HG03558 (cell line): ENCODE measurements at regions not wholly inside any gene's neighbourhood (a gene's known extent, or its start where the extent isn't known, plus 50 kb on each side); places are given as distances from the start of the nearest gene placed in this dataset.

Source experiments
- ATAC-seq: cut with Tn5 transposase; IDR thresholded peaks from one replicate; pipeline ENCODE4 v1.9.1; 2021; ENCODE audit warnings: moderate number of reproducible peaks; ENCODE audit not compliant: unreplicated experiment; ENCODE audit errors: extremely low read depth

- ATAC-seq: no peak
Measured at GRCh38 chr4:104163820-104164219, 330.9 kb downstream of the CXXC4 start.

GRCh38 chr4:104146048-104146447 is 348.6 kb downstream of the CXXC4 start:
- no peak for ATAC-seq

GRCh38 chr4:104138116-104138515 is 356.6 kb downstream of the CXXC4 start:
- ATAC-seq: no peak

- ATAC-seq: no peak
Measured at GRCh38 chr4:104129243-104129642, 365.5 kb downstream of the CXXC4 start.

- ATAC-seq: no peak
Measured at GRCh38 chr4:104128850-104129213, 365.9 kb downstream of the CXXC4 start.

GRCh38 chr4:104128031-104128849 is 366.5 kb downstream of the CXXC4 start:
- ATAC-seq: no peak

- ATAC-seq: no peak
Measured at GRCh38 chr4:104123021-104123420, 371.7 kb downstream of the CXXC4 start.

- ATAC-seq: no peak
Measured at GRCh38 chr4:104117776-104118175, 376.9 kb downstream of the CXXC4 start.

GRCh38 chr4:104113850-104114249 is 380.8 kb downstream of the CXXC4 start:
- ATAC-seq: no peak

- ATAC-seq: no peak
Measured at GRCh38 chr4:104099141-104099540, 379.4 kb upstream of the TACR3 start.

- no peak for ATAC-seq
Measured at GRCh38 chr4:104093247-104093646, 373.5 kb upstream of the TACR3 start.

GRCh38 chr4:104073229-104073628 is 353.4 kb upstream of the TACR3 start:
- ATAC-seq: no peak

GRCh38 chr4:104066533-104066932 is 346.7 kb upstream of the TACR3 start:
- no peak for ATAC-seq

- ATAC-seq: peak; percentile 78
Measured at GRCh38 chr4:104064646-104065577, 345.1 kb upstream of the TACR3 start.

- ATAC-seq: no peak
Measured at GRCh38 chr4:104063341-104063740, 343.6 kb upstream of the TACR3 start.

- no peak for ATAC-seq
Measured at GRCh38 chr4:104044369-104044768, 324.6 kb upstream of the TACR3 start.

- no peak for ATAC-seq
Measured at GRCh38 chr4:104032896-104033295, 313.1 kb upstream of the TACR3 start.

- ATAC-seq: no peak
Measured at GRCh38 chr4:104025251-104025650, 305.5 kb upstream of the TACR3 start.

GRCh38 chr4:104022831-104023230 is 303.0 kb upstream of the TACR3 start:
- ATAC-seq: no peak

GRCh38 chr4:104022226-104022625 is 302.4 kb upstream of the TACR3 start:
- no peak for ATAC-seq

GRCh38 chr4:104020641-104021040 is 300.9 kb upstream of the TACR3 start:
- no peak for ATAC-seq
